Stimulated activated memory B cell treated with anti-CD40 and anti-IgM and Interleukin-4, amounts not matched to agents 10 μg/mL and 1 μg/mL and 100 μg/mL, for 72 hours (primary cell): ENCODE measurements at regions not wholly inside any gene's neighbourhood (a gene's known extent, or its start where the extent isn't known, plus 50 kb on each side); places are given as distances from the start of the nearest gene placed in this dataset.
"Not testable (repeated sequence)": the region's sequence is repeated elsewhere in the genome, so short reads cannot be mapped to it uniquely, and the experiment has no call there.

Experiments
- ATAC-seq: fragments of 150-1000 bp; cut with Tn5 transposase; 2 replicates; pipeline ENCODE4 v1.10.0; 2021
- H3K27ac Mint-ChIP-seq: one replicate; pipeline ENCODE4 v1.8.0; 2022; ENCODE audit warnings: mild to moderate bottlenecking, mixed read lengths
- H3K27me3 Mint-ChIP-seq: one replicate; pipeline ENCODE4 v1.8.0; 2022; ENCODE audit warnings: mixed read lengths
- H3K36me3 Mint-ChIP-seq: one replicate; pipeline ENCODE4 v1.8.0; 2022; ENCODE audit warnings: mixed read lengths
- H3K4me1 Mint-ChIP-seq: one replicate; pipeline ENCODE4 v1.8.0; 2022; ENCODE audit warnings: mixed read lengths
- H3K4me3 Mint-ChIP-seq: one replicate; pipeline ENCODE4 v1.8.0; 2022; ENCODE audit warnings: mild to moderate bottlenecking, moderate library complexity, mixed read lengths
- H3K9me3 Mint-ChIP-seq: one replicate; pipeline ENCODE4 v1.8.0; 2022; ENCODE audit warnings: mixed read lengths

DNA sequence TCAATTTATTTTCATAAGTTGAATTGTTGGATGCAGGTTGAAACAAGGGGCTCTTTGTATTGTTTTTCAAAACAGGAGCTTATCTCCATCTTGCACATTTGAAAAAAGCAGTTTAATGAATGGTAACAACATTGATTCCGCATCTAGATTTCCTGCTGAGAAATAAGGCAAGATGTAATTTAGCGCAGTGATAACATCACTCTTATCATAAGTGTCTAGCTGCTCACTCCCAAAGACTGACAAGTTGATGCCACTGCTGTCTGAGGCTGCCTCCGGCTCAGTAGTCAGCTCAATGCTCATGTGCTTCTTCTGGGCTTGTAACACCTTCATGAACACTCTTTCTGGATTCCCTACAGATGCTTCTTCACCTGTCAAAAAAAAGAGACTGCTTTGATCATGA is 92.4 kb downstream of the KPNA2 start:
- H3K27ac Mint-ChIP-seq: no peak overlapping the region
- H3K4me1 Mint-ChIP-seq: no peaks in the 10 kb centered on the region
- H3K36me3 Mint-ChIP-seq: peaks cover 45% of the 10 kb centered on the region
- no peaks in the 10 kb centered on the region for H3K27me3 Mint-ChIP-seq
- no peak overlapping the region for H3K4me3 Mint-ChIP-seq
- no peaks in the 10 kb centered on the region for H3K9me3 Mint-ChIP-seq
- no peak for ATAC-seq

DNA sequence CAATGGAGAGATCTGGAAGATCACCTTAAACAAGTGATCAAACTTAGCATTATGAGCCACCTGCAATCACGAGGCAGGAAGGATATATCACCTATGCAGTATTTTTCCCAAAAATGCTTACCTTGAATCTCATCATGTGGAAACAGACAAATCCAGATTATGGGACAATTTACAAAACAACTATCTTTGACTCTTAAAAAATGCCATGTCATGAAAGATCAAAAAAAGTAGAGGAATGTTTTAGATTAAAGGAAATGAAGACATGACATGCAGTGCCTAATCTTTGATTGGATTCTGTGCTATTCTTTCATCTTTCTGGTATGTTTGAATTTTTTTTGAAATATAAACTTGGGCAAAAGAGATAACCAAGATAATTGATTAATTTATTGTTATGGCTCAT is 95.9 kb downstream of the KPNA2 start:
- peaks cover 52% of the 10 kb centered on the region for H3K36me3 Mint-ChIP-seq
- ATAC-seq: no peak
- no peaks in the 10 kb centered on the region for H3K27me3 Mint-ChIP-seq
- H3K9me3 Mint-ChIP-seq: no peaks in the 10 kb centered on the region
- H3K4me3 Mint-ChIP-seq: no peak overlapping the region
- H3K27ac Mint-ChIP-seq: no peak overlapping the region
- H3K4me1 Mint-ChIP-seq: no peaks in the 10 kb centered on the region

DNA sequence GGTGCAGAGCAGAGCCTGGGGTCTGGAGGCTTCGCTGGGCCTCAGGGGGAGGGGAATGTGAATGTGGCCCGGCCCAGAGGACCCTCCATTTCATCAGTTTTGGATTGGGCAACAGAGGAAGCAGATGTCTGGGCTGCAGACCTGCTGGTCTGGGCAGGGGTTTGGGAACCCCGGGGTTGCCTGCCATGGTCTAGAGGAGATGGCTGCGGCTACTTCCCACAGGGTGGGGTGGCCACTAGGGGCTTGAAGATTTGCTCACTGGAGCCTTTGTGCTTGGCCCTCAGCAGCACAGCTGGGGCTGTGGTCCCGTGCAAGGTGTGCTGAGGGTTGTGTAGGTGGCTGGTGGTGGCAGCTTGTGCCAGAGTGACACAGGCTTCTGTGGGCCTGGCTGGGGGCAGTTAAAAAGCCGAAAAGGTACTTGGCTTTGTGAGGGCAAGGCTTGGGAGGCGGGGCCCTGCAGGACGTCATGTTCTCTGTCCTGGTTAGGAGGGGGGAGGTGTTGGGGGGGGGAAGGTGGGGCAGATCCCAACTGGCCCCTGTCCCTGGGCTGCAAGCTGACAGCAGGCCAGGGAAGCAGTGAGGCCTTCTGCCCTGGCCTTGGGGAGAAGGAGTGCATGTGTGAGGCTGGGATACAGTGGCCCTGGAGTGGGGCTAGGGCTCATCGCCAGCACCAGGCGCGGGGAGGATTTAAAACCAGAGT is 98.0 kb downstream of the KPNA2 start:
- no peak overlapping the region for H3K27ac Mint-ChIP-seq
- H3K36me3 Mint-ChIP-seq: peaks cover 37% of the 10 kb centered on the region

DNA sequence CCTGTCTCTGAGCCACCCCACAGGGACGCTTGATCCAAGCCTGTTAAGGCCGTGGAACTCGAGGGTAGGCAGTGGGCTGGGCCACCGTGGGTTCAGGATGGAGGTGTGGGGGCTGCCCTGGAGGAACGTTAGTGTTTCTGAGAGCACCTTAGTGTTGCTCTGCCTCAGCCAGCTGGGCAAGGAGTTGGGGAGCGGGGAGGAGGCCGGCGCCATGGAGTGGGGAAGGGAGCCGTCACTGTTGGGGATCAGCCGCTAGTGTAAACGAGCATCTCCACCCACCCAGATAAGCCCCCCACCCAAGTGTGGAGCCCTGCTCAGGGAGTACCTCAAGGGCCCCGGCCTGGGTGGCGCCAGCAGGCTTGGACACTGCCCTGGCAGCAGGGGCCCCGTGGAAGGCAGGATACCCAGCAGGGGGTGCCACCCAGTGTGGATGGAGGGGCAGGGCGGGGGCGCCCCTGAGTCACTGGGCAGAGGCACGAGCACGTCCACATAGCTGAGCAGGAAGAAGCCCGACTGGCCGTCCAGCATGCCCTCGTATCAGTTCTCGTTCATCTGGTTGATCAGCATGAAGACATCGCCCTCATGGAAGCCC is 98.6 kb downstream of the KPNA2 start:
- Mint-ChIP-seq H3K27me3 (no peaks in the 10 kb centered on the region), H3K27ac (no peak overlapping the region), H3K4me3 (no peak overlapping the region), H3K9me3 (no peaks in the 10 kb centered on the region), H3K4me1 (no peaks in the 10 kb centered on the region), H3K36me3 (peaks cover 33% of the 10 kb centered on the region)
- peak; percentile 43 for ATAC-seq

More for the DNA sequence above, 98.0 kb downstream of the KPNA2 start:
- Mint-ChIP-seq H3K9me3 (no peaks in the 10 kb centered on the region), H3K4me1 (no peaks in the 10 kb centered on the region), H3K4me3 (no peak overlapping the region), H3K27me3 (no peaks in the 10 kb centered on the region)
- ATAC-seq: no peak

DNA sequence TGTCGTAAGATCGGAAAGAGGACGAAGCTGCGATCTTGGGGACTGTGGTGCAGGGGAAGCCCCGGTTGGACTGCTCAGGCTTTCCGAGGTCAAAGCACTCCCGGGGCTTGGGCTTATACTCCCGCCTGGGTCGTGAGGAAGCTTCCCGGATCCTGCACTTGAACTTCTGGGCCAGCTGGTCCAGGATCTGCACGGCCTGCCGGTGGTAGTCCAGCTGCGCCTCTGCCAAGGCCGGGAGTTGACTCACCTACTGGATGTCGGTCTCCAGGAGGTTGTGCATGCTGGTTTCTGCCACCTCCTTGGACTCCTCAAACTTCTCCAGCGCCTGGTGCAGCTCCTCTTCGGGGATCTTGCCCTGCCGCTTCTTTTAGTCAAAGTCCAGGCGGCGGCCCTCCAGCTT is 99.2 kb downstream of the KPNA2 start:
- Mint-ChIP-seq H3K9me3 (no peaks in the 10 kb centered on the region), H3K27me3 (no peaks in the 10 kb centered on the region), H3K4me3 (no peak overlapping the region), H3K27ac (no peak overlapping the region), H3K4me1 (no peaks in the 10 kb centered on the region), H3K36me3 (peaks cover 33% of the 10 kb centered on the region)
- no peak for ATAC-seq

DNA sequence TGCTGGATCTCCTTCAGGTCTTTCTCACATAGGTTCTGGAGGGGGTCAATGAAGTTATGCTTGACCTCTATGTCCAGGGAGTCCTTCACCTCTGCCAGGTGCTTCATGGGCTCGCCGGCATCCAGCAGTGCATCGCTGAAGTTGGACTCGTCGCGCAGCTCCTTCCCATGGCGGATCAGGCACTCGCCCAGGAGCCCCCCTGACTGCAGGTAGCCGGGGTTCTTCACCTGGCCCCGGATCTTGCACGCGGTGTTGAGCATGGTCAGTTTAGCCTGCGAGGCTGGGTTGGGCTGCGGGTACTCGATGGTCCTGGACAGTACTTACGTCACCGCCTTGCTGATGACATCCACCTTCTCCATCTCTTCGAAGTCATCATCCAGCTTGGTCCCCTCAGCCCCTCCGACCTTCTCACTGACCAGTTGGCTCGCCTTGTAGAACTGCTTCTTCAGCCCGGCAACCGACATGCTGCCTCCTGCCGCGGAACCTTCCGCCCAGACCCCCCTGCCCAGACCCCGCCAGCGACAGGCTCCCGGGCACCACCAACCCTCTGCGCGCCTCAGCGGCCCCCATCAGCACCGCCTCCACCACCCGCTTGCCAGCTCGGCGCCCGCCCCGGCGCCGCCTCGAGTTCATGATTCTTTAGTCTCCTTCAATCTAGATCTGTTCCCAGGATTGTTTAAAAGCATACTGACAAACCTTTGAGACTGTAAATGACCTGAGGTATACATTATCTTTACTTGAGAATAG is 99.8 kb downstream of the KPNA2 start:
- Mint-ChIP-seq H3K36me3 (peaks cover 33% of the 10 kb centered on the region), H3K27ac (no peak overlapping the region), H3K9me3 (no peaks in the 10 kb centered on the region), H3K4me1 (no peaks in the 10 kb centered on the region), H3K27me3 (no peaks in the 10 kb centered on the region), H3K4me3 (no peak overlapping the region)
- no peak for ATAC-seq

DNA sequence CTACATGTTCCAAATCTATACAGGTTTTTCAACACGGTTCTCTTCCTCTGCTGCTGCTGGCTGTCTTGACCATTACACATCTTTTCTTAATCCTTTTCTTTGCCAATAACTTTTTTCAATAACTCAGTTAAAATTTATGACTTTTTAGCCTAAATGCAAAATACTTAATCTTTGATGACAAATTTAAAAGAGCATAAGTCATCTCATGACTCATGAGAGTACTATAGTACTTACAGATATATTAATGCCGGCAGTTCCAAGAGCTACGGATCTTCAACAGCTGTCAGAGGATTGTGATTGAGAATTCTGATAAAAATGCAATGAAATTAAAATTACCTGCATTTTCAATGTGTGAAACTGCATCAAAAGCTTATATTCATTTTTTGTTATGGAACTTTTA is 105.5 kb downstream of the KPNA2 start:
- ATAC-seq: no peak
- H3K27me3 Mint-ChIP-seq: no peaks in the 10 kb centered on the region
- no peak overlapping the region for H3K4me3 Mint-ChIP-seq
- no peak overlapping the region for H3K27ac Mint-ChIP-seq
- no peaks in the 10 kb centered on the region for H3K36me3 Mint-ChIP-seq
- H3K9me3 Mint-ChIP-seq: no peaks in the 10 kb centered on the region
- no peaks in the 10 kb centered on the region for H3K4me1 Mint-ChIP-seq

DNA sequence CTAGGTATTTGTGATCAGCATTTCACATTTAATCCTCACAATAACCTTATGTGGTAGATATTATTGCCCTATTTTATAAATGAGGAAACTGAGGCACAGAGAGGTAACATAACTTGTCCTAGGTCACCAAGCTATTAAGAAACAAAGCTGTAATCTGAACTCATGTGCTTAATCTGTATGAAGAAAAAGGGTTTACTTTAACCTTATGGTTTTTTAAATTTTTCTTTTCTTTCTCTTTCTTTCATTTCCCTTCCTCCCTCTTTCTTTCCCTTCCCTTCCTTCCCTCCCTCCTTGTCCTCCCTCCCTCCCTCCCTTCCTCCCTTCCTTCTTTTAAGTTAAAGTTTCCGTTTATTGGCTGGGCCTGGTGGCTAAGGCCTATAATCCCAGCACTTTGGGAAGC is 105.2 kb upstream of the AMZ2 start:
- Mint-ChIP-seq H3K27me3 (no peaks in the 10 kb centered on the region), H3K36me3 (no peaks in the 10 kb centered on the region), H3K9me3 (no peaks in the 10 kb centered on the region), H3K27ac (no peak overlapping the region), H3K4me1 (no peaks in the 10 kb centered on the region), H3K4me3 (no peak overlapping the region)
- no peak for ATAC-seq

DNA sequence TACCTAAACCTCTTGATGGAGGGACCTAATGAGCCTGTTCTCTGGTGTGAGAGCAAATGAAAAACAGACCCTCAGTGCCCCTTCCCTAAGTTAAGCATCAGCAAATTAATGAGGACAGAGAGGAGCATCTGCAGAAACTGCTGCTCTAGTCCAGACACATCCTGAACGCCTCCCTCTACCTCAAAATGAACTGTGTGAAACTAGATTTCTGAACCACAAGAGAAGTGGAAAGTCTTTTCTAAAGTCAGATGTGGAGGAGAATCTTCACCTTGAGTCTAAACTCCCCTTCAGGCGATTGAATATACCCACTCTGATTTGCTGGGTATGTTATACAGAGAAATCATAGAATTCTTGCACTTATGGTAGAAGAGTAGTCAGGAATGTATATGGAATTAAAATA is 104.4 kb upstream of the AMZ2 start:
- Mint-ChIP-seq H3K36me3 (no peaks in the 10 kb centered on the region), H3K9me3 (no peaks in the 10 kb centered on the region), H3K4me1 (no peaks in the 10 kb centered on the region), H3K27me3 (no peaks in the 10 kb centered on the region), H3K27ac (no peak overlapping the region), H3K4me3 (no peak overlapping the region)
- ATAC-seq: no peak

DNA sequence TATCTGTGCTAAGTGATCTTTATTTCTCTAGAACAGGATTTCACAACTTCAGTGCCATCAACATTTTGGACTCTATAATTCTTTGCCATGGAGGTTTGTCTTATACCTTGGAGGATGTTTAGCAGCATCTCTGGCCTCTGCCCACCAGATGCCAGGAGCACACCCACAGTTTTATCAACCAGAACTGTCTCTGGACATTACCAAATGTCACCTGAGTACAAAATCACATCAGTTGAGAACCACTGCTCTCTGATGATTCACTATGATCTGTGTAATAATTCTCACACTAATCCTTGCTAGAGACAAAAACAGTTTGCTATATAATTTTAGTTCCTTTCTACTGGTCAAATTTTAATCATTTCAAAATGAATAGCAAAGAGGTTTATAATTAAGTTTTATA is 102.8 kb upstream of the AMZ2 start:
- Mint-ChIP-seq H3K4me1 (no peaks in the 10 kb centered on the region), H3K27ac (no peak overlapping the region), H3K4me3 (no peak overlapping the region), H3K27me3 (no peaks in the 10 kb centered on the region), H3K9me3 (no peaks in the 10 kb centered on the region), H3K36me3 (no peaks in the 10 kb centered on the region)
- ATAC-seq: no peak

DNA sequence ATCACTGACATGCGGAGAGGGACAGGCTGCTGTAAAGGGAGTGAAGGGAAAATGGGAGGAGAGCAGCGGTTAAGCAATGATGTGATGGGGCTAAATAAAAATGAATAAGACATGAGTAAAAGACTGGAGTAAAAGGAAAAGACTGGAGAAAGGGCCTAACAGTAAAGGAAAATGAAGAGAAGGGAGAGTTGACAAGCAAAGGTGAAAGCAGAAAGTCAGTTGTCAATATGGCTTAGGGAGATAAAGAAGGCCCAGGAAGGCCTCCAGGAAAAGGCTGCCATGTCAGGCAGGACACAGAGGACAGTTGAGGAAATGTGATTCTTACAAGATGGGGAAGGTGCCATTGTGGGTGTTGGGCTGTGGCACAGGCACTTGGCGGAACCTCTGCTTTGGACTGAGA is 98.9 kb upstream of the AMZ2 start:
- H3K4me1 Mint-ChIP-seq: no peaks in the 10 kb centered on the region
- H3K9me3 Mint-ChIP-seq: no peaks in the 10 kb centered on the region
- H3K27me3 Mint-ChIP-seq: no peaks in the 10 kb centered on the region
- no peaks in the 10 kb centered on the region for H3K36me3 Mint-ChIP-seq
- H3K4me3 Mint-ChIP-seq: no peak overlapping the region
- no peak overlapping the region for H3K27ac Mint-ChIP-seq
- no peak for ATAC-seq

DNA sequence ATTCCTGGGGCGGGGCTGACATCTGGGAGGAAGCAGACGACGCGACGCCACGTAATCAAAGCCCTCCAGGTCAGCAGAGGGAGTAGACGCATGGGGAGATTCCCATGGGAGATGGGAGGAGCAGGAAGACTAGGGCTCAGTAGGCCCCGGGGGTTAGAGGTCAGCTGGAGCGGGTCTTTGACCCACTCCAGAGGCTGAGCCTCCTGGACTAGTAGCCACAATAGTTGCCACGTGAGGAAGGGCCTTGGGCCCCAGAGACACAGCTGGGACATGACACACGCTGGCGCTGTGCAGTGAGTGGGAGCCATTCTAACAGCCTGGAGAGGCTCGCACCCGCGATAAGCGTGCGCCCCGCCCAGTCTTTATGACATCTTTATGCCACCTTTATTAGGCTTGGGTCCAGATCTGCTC is 95.7 kb upstream of the AMZ2 start:
- H3K27me3 Mint-ChIP-seq: no peaks in the 10 kb centered on the region
- ATAC-seq: no peak
- no peak overlapping the region for H3K4me3 Mint-ChIP-seq
- H3K27ac Mint-ChIP-seq: no peak overlapping the region
- H3K9me3 Mint-ChIP-seq: no peaks in the 10 kb centered on the region
- no peaks in the 10 kb centered on the region for H3K4me1 Mint-ChIP-seq
- H3K36me3 Mint-ChIP-seq: no peaks in the 10 kb centered on the region

DNA sequence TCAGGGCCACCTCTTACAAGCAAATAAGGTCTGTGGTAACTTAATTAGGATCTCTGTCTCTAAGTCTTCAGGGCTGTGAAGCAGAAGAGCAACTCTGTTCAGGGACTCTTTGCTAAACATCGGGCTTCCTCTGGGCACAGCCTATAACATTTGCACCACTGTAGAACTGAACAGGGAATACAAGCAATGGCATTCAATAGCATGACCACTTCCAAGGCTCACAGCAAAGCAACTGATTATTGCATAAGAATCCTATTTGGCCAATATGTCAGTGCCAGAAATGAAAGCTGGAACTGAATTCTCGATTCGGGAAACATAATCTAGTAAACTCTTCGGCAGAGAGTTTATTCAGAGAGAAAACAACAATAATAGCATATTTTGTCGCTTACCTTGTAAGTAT is 92.2 kb upstream of the AMZ2 start:
- H3K36me3 Mint-ChIP-seq: no peaks in the 10 kb centered on the region
- no peaks in the 10 kb centered on the region for H3K4me1 Mint-ChIP-seq
- H3K27ac Mint-ChIP-seq: no peak overlapping the region
- no peak for ATAC-seq
- no peaks in the 10 kb centered on the region for H3K9me3 Mint-ChIP-seq
- H3K27me3 Mint-ChIP-seq: no peaks in the 10 kb centered on the region
- no peak overlapping the region for H3K4me3 Mint-ChIP-seq

DNA sequence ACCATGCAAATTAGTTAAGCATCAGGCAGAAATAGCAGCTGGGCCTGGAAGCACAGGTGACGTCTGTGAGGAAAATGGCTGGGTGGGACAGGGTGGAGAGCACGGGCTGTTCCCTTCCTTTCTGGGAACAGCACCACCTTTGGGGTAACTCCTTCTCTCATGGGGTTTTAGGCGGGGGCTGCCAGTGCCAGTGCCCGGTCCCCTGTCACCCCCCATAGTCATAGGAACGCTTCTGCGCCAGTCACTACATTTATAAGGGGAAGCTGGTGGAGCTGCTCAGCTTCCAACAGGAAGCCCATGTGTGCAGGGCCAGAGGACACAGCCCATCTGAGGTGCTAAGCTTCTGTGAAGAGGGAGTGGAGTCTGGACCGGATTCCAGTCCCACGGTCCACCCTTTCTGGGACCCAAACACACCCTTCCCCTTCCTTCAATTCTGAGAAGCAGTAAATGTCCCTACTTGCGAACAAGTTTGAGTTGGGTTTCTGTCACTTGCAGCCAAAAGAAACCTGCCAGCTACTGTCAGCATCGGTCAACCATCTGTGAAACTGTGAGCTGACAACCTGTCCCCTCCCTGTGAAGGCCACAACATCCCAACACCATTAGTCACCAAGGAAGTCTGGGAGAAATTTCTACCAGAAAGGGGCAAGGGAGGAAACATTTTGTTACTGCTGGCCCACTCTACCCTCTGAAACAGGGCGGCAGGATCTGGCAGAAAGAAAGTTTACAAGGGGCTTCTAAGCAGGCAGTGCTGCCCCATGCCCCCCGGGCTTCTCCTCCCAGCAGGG is 86.0 kb upstream of the AMZ2 start:
- no peaks in the 10 kb centered on the region for H3K4me1 Mint-ChIP-seq
- H3K27me3 Mint-ChIP-seq: no peaks in the 10 kb centered on the region
- H3K36me3 Mint-ChIP-seq: no peaks in the 10 kb centered on the region
- H3K9me3 Mint-ChIP-seq: no peaks in the 10 kb centered on the region
- ATAC-seq: no peak
- no peak overlapping the region for H3K4me3 Mint-ChIP-seq
- H3K27ac Mint-ChIP-seq: no peak overlapping the region

DNA sequence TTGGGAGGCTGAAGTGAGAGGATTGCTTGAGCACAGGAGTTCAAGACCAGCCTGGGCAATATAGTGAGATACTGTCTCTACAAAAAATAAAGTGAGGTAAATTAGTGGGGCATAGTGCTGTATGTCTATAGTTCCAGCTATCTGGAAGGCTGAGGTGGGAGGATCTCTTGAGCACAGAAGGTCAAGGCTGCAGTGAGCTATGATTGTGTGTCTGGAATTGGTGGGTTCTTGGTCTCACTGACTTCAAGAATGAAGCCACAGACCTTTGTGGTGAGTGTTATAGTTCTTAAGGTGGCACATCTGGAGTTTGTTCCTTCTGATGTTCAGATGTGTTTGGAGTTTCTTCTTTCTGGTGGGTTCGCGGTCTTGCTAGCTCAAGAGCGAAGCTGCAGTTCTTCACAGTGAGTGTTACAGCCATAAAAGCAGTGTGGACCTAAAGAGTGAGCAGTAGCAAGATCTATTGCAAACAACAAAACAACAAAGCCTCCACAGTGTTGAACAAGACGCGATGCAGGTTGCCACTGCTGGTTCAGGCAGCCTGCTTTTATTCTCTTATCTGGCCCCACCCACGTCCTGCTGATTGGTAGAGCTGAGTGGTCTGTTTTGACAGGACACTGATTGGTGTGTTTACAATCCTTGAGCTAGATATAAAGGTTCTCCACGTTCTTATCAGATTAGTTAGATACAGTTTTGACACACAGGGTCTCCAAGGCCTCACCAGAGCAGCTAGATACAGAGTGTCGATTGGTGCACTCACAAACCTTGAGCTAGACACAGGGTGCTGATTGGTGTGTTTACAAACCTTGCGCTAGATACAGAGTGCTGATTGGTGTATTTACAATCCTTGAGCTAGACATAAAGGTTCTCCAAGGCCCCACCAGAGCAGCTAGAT is 79.3 kb upstream of the AMZ2 start:
- H3K36me3 Mint-ChIP-seq, H3K4me3 Mint-ChIP-seq, H3K4me1 Mint-ChIP-seq, H3K9me3 Mint-ChIP-seq, H3K27me3 Mint-ChIP-seq: not testable (repeated sequence)
- peak; percentile 34 for ATAC-seq
- peak overlapping the region; percentile 61 for H3K27ac Mint-ChIP-seq
